Upper lobe of right lung (tissue), 1 donor: ENCODE measurements at regions not wholly inside any gene's neighbourhood (a gene's known extent, or its start where the extent isn't known, plus 50 kb on each side); places are given as distances from the start of the nearest gene placed in this dataset.
"Not testable (repeated sequence)": the region's sequence is repeated elsewhere in the genome, so short reads cannot be mapped to it uniquely, and the experiment has no call there.

Experiments
- ATAC-seq: fragments of 200-7000 bp; cut with Tn5 transposase; one replicate; pipeline ENCODE4 v1.9.1; 2020; ENCODE audit warnings: mild to moderate bottlenecking, moderate library complexity
- DNase-seq: peaks from one replicate; pipeline ENCODE4 v3.0.0-alpha.2; 2020
- H3K27ac ChIP-seq: fragments of 200-600 bp; one replicate; pipeline ENCODE4 v1.8.0; 2022
- H3K27me3 ChIP-seq: fragments of 200-600 bp; one replicate; pipeline ENCODE4 v1.8.0; 2022; ENCODE audit warnings: mild to moderate bottlenecking
- H3K36me3 ChIP-seq: fragments of 200-600 bp; one replicate; pipeline ENCODE4 v1.8.0; 2022
- H3K4me1 ChIP-seq: fragments of 200-600 bp; one replicate; pipeline ENCODE4 v1.8.0; 2022
- H3K4me3 ChIP-seq: fragments of 200-600 bp; one replicate; pipeline ENCODE4 v1.8.0; 2022; ENCODE audit warnings: mild to moderate bottlenecking
- H3K9me3 ChIP-seq: fragments of 200-600 bp; one replicate; pipeline ENCODE4 v1.8.0; 2022
- CTCF ChIP-seq: fragments of 200-600 bp; IDR thresholded peaks from one replicate; pipeline ENCODE4 v1.8.0; 2022; ENCODE audit warnings: antibody characterized with exemption
- intact Hi-C: fragments of 100-400 bp; cut with DNase I; formaldehyde crosslinking; loops from one replicate; pipeline ENCODE4 v1.11.0; 2022
- donor health status: DM: no; HTN: yes; CAD: no; lungs with severe emphysema.

- DNase-seq (no peak), ATAC-seq (no peak)
- TF ChIP-seq CTCF: no peak
- H3K4me1 ChIP-seq: no peaks in the 10 kb centered on the region
- no peaks in the 10 kb centered on the region for H3K36me3 ChIP-seq
- no peaks in the 10 kb centered on the region for H3K9me3 ChIP-seq
- intact Hi-C loops: no loop called here
- no peak overlapping the region for H3K4me3 ChIP-seq
- no peak overlapping the region for H3K27ac ChIP-seq
- peaks cover 6% of the 10 kb centered on the region for H3K27me3 ChIP-seq
These were observed 128.1 kb upstream of the BCL9 start for GRCh38 chr1:147413110-147413605.

GRCh38 chr1:147414505-147415163 is 126.7 kb upstream of the BCL9 start:
- DNase-seq: no peak
- no peak for ATAC-seq
- no peak for TF ChIP-seq CTCF
- Histone ChIP-seq H3K4me1 (no peaks in the 10 kb centered on the region), H3K27me3 (peaks cover 6% of the 10 kb centered on the region), H3K36me3 (no peaks in the 10 kb centered on the region), H3K4me3 (no peak overlapping the region), H3K27ac (no peak overlapping the region), H3K9me3 (no peaks in the 10 kb centered on the region)
- intact Hi-C loops: no loop called here

GRCh38 chr1:147417024-147417423 is 124.3 kb upstream of the BCL9 start:
- intact Hi-C loops: no loop called here
- Histone ChIP-seq H3K27ac (no peak overlapping the region), H3K4me3 (no peak overlapping the region), H3K27me3 (peaks cover 6% of the 10 kb centered on the region), H3K36me3 (no peaks in the 10 kb centered on the region), H3K9me3 (no peaks in the 10 kb centered on the region), H3K4me1 (no peaks in the 10 kb centered on the region)
- ATAC-seq (no peak), DNase-seq (no peak)
- TF ChIP-seq CTCF: no peak

- H3K4me3 ChIP-seq, H3K27ac ChIP-seq, ATAC-seq, intact Hi-C loops, H3K36me3 ChIP-seq, H3K9me3 ChIP-seq, H3K4me1 ChIP-seq, H3K27me3 ChIP-seq, DNase-seq: not testable (repeated sequence)
These were observed 118.0 kb upstream of the BCL9 start for GRCh38 chr1:147423100-147423827.

GRCh38 chr1:147434921-147435320 is 106.4 kb upstream of the BCL9 start:
- Histone ChIP-seq H3K9me3 (no peaks in the 10 kb centered on the region), H3K27me3 (no peaks in the 10 kb centered on the region), H3K36me3 (no peaks in the 10 kb centered on the region), H3K27ac (no peak overlapping the region), H3K4me3 (no peak overlapping the region), H3K4me1 (no peaks in the 10 kb centered on the region)
- ATAC-seq (no peak), DNase-seq (no peak)
- intact Hi-C loops: no loop called here
- no peak for TF ChIP-seq CTCF

GRCh38 chr1:147444381-147444780 is 96.9 kb upstream of the BCL9 start:
- H3K27ac ChIP-seq: no peak overlapping the region
- no peak overlapping the region for H3K4me3 ChIP-seq
- intact Hi-C loops: no loop called here
- no peak for TF ChIP-seq CTCF
- H3K36me3 ChIP-seq: no peaks in the 10 kb centered on the region
- H3K27me3 ChIP-seq: no peaks in the 10 kb centered on the region
- H3K4me1 ChIP-seq: no peaks in the 10 kb centered on the region
- DNase-seq: no peak
- no peak for ATAC-seq
- peaks cover 14% of the 10 kb centered on the region for H3K9me3 ChIP-seq
